ENCODE measurements at regions not wholly inside any gene's neighbourhood (a gene's known extent, or its start where the extent isn't known, plus 50 kb on each side); places are given as distances from the start of the nearest gene placed in this dataset.

DNA sequence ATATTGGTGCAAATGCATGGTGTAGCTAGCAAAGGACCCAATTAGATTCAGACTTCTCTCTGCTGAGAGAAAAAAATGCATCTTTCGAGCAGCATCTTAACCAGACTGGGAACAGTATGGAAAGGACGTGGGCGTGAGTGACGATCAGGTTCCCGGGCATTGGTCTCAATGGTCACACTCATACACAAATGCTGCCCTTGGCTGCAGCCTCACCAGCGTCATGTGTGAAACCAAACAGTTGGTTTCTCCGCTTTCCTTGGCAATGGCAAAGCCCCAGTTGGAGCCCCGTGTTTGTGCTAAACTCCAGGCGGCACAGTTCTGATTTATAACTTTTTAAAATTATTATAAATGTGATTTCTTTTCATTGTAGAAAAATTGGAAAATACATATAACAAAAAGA lies 237.8 kb downstream of the SEC61B start:
- TF ChIP-seq, protein P1, sequence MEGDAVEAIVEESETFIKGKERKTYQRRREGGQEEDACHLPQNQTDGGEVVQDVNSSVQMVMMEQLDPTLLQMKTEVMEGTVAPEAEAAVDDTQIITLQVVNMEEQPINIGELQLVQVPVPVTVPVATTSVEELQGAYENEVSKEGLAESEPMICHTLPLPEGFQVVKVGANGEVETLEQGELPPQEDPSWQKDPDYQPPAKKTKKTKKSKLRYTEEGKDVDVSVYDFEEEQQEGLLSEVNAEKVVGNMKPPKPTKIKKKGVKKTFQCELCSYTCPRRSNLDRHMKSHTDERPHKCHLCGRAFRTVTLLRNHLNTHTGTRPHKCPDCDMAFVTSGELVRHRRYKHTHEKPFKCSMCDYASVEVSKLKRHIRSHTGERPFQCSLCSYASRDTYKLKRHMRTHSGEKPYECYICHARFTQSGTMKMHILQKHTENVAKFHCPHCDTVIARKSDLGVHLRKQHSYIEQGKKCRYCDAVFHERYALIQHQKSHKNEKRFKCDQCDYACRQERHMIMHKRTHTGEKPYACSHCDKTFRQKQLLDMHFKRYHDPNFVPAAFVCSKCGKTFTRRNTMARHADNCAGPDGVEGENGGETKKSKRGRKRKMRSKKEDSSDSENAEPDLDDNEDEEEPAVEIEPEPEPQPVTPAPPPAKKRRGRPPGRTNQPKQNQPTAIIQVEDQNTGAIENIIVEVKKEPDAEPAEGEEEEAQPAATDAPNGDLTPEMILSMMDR (IDR thresholded peaks at IDR 0.05) = no peak
- no peak for TF ChIP-seq POLR2A (IDR thresholded peaks at IDR 0.05)
- no peak for TF ChIP-seq EP300 (IDR thresholded peaks at IDR 0.05)
